GM12892 (cell line): ENCODE measurements at regions not wholly inside any gene's neighbourhood (a gene's known extent, or its start where the extent isn't known, plus 50 kb on each side); places are given as distances from the start of the nearest gene placed in this dataset.

Experiments
- POLR2A ChIP-seq: IDR thresholded peaks from 2 replicates; pipeline ENCODE4 v1.6.1; 2011; ENCODE audit warnings: low read depth, low read length, control low read depth
- POLR2AphosphoS5 ChIP-seq: IDR thresholded peaks from 2 replicates; pipeline ENCODE4 v1.6.1; 2011; ENCODE audit warnings: low read depth, low read length, control low read depth
- TAF1 ChIP-seq: IDR thresholded peaks from 2 replicates; pipeline ENCODE4 v1.6.1; 2011; ENCODE audit warnings: low read depth, mild to moderate bottlenecking, control low read depth, low read length, borderline replicate concordance

DNA sequence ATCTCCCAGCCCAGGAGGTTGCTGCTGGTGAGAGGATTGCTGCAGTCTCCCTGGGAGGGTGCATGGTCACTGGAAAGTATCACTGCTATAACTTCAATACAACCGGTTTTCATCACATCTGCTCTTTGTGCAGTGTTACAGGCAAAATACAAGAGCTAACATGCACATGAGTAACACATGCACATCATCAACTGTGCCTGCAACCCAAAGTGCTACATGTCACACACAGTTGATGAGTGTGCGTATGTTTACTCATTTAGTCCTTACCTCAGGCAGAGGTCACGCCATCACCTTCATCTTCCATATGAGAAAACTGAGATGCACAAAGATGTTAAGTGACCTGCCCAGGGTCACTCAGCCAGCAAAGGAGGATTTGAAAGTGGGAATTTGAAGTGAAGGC, 277.7 kb downstream of the FAM72C start:
- TF ChIP-seq POLR2A (no peak), POLR2AphosphoS5 (no peak), TAF1 (no peak)
